HL-60 (cell line): ENCODE measurements at regions not wholly inside any gene's neighbourhood (a gene's known extent, or its start where the extent isn't known, plus 50 kb on each side); places are given as distances from the start of the nearest gene placed in this dataset.

Experiments used
- DNase-seq, 2 experiments: peaks; one replicate each; pipeline ENCODE4 v3.0.0-alpha.2; 2010 to 2020; ENCODE audit warnings: low read depth in 1 of 2, low spot score in 1 of 2
- H3K27ac ChIP-seq: fragments of 250-450 bp; sonication (Bioruptor Pico); replicated peaks from 2 replicates; pipeline ENCODE4 v1.5.1; 2020; ENCODE audit warnings: mild to moderate bottlenecking, moderate library complexity
- H3K27me3 ChIP-seq: fragments of 250-450 bp; sonication (Bioruptor Pico); 2 replicates; pipeline ENCODE4 v1.5.1; 2021; ENCODE audit warnings: mild to moderate bottlenecking, moderate library complexity; ENCODE audit not compliant: insufficient read depth, poor library complexity, severe bottlenecking
- H3K4me3 ChIP-seq: replicated peaks from 2 replicates; pipeline ENCODE4 v1.5.1; 2011; ENCODE audit warnings: mild to moderate bottlenecking, control low read depth, low read length; ENCODE audit not compliant: insufficient read depth
- CTCF ChIP-seq: IDR thresholded peaks from one replicate; pipeline ENCODE4 v1.5.1; 2011; ENCODE audit warnings: low read length, control low read depth, inconsistent platforms; ENCODE audit not compliant: insufficient read depth
- GABPA ChIP-seq: IDR thresholded peaks from 2 replicates; pipeline ENCODE4 v1.6.1; 2012; ENCODE audit warnings: low read depth
- POLR2AphosphoS5 ChIP-seq: IDR thresholded peaks from 2 replicates; pipeline ENCODE4 v1.6.1; 2012; ENCODE audit warnings: low read depth
- REST ChIP-seq: IDR thresholded peaks from 2 replicates; pipeline ENCODE4 v1.6.1; 2012; ENCODE audit warnings: low read depth; ENCODE audit not compliant: insufficient replicate concordance
- SPI1 ChIP-seq: IDR thresholded peaks from 2 replicates; pipeline ENCODE4 v1.6.1; 2012; ENCODE audit warnings: low read depth, mild to moderate bottlenecking, borderline replicate concordance

GRCh38 chr2:21330786-21331391, 207.1 kb downstream of the TDRD15 start:
- H3K4me3 ChIP-seq: no peak overlapping the region
- TF ChIP-seq CTCF (no peak), POLR2AphosphoS5 (no peak), GABPA (no peak), SPI1 (no peak), REST (no peak)
- DNase-seq: no peak
- H3K27me3 ChIP-seq: no peaks in the 10 kb centered on the region
- H3K27ac ChIP-seq: no peak overlapping the region

GRCh38 chr2:21331625-21332370, 208.0 kb downstream of the TDRD15 start:
- TF ChIP-seq REST (no peak), POLR2AphosphoS5 (no peak), CTCF (no peak), GABPA (no peak), SPI1 (no peak)
- Histone ChIP-seq H3K27ac (no peak overlapping the region), H3K4me3 (no peak overlapping the region), H3K27me3 (no peaks in the 10 kb centered on the region)
- DNase-seq: no peak

GRCh38 chr2:21332993-21333625, 209.3 kb downstream of the TDRD15 start:
- no peak for TF ChIP-seq SPI1
- no peak for TF ChIP-seq GABPA
- TF ChIP-seq REST: no peak
- TF ChIP-seq POLR2AphosphoS5: no peak
- TF ChIP-seq CTCF: no peak
- no peak overlapping the region for H3K27ac ChIP-seq
- DNase-seq: no peak
- no peak overlapping the region for H3K4me3 ChIP-seq
- no peaks in the 10 kb centered on the region for H3K27me3 ChIP-seq
